Thyroid gland (tissue), 4 donors: ENCODE measurements at regions not wholly inside any gene's neighbourhood (a gene's known extent, or its start where the extent isn't known, plus 50 kb on each side); places are given as distances from the start of the nearest gene placed in this dataset.

ENCODE experiments used
- CTCF ChIP-seq, 6 experiments: fragments of 200-600 bp in 3 of 6; fragments of 450-650 bp in 3 of 6; sonication (generic) in 3 of 6; IDR thresholded peaks; one replicate each; pipeline ENCODE4 v1.5.1; 2016 to 2019; ENCODE audit warnings: antibody characterized with exemption in 6 of 6, mild to moderate bottlenecking in 2 of 6, inconsistent platforms in 1 of 6, moderate library complexity in 1 of 6
- POLR2A ChIP-seq, 2 donors: fragments of 450-650 bp; IDR thresholded peaks; one replicate each; pipeline ENCODE4 v1.6.1; 2017; ENCODE audit warnings: antibody characterized with exemption in 2 of 2, mild to moderate bottlenecking in 2 of 2, moderate library complexity in 1 of 2

- TF ChIP-seq CTCF (IDR thresholded peaks at IDR 0.05) (no peak), POLR2A (IDR thresholded peaks at IDR 0.05) (no peak)
Observed at GRCh38 chr3:76438971-76439370, 600.9 kb upstream of the ROBO2 start.
